Embryonic facial prominence (tissue), 1 donor: ENCODE measurements at regions not wholly inside any gene's neighbourhood (a gene's known extent, or its start where the extent isn't known, plus 50 kb on each side); places are given as distances from the start of the nearest gene placed in this dataset.

ENCODE experiments used
- DNase-seq: peaks from one replicate; pipeline ENCODE4 v3.0.0-alpha.2; 2016; ENCODE audit errors: extremely low spot score

DNA sequence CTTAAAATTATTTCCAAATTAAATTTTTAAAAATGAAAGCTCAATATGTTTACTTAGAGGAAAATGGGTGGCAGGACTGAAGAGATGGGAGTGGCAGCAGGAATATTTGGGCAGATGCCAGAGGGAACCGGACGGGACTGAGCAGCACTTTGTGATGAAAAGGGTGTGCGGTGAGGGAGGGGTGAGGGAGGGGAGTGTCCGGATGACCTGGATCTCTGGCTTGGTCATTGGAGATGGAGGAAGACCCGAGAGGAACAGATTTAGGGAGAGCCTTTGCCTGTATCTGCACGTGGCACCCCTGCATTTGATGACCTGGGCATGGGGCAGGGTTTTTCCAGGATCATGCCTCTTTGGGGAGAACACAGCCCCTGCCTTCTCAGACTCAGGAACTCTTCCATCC, 201.1 kb upstream of the MVB12B start:
- no peak for DNase-seq

DNA sequence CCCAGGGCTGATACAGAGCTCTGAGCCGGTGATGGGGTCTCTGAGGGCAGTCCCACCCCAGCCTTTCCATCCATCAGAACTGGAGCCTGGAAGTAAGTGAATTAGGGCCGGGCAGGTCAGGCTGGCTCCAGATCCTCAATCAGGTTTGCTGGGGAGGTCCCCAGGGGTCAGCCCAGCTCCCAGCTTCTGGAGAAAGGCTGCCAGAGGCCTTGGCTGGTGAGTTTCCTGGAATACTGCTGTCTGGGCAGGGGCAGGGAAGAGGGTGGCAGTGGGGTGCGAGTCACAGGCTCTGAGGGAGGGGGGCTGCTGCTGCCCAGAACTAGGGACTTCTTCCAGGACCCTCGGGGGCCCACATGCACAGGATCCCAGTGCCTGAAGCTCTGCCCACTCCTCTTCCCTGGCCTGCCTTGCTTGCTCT, 200.6 kb upstream of the MVB12B start:
- DNase-seq = no peak

DNA sequence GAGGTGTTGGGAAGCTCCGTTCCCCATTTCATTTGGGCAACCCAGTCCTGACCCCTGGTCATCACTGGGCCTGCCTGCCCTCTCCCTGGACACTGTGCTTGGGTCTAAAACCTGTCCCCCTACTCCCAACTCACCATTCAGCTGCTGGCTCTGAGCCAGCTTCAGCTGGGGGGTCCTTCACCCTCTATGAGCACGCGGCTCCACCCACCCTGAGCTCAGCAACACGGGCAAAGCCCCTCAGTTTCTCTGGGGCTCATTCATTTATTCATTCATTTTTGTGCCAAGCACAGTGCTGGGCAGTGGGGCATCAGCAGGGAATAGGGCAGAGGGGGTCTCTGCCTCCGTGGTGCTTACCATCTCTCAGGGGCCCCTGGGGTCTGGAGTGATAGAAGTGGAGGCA, 199.8 kb upstream of the MVB12B start:
- no peak for DNase-seq

DNA sequence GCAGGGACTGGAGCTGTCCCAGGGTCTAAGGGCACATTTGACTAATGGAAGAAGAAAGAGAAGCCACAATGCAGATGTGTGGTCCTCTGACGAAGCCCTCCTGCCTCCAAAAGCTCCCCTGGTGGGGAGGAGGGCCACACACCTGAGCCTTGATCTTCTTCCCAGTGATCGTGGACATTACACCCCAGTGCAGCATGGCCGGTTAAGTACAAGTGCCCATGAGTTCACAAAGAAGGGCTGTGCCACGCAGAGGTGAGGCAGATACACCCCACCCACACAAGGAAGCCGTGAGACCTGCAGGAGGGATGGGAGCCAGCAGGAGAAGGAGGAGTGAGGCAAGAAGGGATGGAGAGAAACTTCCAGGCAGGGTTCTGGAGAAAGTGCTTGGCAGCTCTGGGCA, 199.0 kb upstream of the MVB12B start:
- no peak for DNase-seq

- DNase-seq = no peak
Measured at GRCh38 chr9:126128494-126129142, 198.0 kb upstream of the MVB12B start.

- no peak for DNase-seq
Measured at GRCh38 chr9:126131066-126132010, 195.3 kb upstream of the MVB12B start.

DNA sequence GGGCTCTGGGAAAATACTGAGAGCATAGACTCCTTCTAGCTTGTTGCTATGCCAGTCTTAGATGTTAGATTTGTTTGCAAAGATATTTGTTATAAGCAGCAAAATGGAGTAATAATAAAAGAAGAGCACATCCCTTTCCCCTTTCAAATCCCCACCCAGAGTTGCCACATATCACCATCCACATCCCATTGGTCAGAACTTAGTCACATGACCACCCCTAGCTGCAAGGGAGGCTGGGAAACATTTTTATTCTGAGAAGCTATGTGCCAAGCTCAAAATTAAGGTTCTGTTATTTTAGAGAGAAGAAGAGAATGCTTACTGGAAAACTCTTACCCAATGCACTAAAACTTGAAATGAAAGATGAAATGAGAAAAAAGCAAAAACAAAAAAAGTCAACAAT, 193.9 kb upstream of the MVB12B start:
- no peak for DNase-seq

DNA sequence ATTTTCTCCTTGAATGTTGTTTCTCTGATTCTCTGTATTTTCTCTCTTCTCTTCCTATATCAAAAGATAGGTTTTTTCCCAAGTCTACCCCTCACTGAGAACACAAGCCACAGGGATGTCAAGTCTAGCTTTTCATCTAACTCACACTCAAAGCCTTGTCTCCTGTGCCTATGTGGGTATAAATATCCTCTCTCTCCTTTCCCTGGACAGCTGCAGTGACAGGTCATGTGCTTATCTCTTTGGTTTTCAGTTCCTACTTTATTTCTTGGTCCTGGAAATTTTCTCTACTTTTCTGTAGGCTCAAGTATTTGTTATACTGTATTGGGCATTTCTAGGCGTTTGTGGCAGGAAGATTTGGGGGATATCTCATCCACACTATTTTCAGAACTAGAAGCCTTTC, 182.4 kb upstream of the MVB12B start:
- no peak for DNase-seq

- DNase-seq = no peak
Measured at GRCh38 chr9:126144603-126145456, 181.8 kb upstream of the MVB12B start.

DNA sequence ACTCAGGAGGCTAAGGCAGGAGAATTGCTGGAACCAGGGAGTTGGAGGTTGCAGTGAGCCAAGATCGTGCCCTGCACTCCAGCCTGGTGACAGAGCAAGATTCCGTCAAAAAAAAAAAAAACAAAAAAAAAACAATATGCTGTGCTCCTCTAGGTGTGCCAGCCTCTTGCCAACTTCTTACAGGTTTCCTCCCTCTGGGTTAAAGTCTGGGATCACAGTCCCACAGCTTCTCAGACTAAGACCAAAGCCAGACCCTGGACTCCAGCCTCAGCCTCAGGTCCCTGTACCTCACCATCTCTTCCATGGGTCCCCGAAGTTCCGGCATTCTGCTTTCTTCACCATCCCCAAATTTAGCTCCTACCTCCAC, 180.8 kb upstream of the MVB12B start:
- DNase-seq = no peak

DNA sequence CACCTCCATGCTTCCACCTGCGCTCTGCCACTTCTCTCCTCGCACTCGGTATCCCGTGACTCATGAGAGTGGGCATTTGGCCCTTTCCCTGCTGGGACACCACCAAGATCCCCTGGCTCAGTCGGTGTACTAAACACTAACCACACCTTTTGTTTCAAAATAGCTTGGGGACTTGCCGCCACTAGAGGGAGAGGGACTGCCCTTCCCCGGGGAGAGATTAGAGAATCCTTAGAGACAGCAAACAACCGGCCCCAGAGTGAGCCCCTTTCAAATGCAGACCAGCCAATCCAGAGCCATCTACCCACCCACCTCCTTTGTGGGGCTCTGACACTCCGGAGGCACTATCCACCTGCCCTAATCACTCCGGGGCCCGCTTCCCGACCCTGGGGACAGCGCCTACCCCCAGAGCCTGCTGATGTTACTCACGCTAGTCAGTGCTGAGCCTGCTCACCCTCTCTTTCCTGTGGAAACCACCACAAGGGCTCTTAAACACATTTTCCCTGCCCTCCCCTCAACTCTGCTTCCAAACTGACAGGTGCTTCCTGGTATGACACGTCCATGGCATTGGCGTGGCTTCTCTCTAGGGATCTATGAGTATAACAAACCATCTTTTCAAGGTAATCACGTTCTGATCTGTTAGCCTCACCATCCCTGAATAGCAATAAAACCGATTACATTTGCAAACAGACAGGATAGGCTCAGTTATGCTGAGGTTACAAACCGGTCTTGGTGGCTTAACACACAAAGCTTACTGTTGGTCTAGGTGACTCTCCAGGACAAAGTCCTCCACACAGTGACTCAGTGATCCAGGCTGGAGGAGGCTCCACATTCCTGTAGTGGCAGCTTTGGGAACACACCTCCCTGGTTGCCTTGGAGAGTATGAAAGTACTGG, 180.1 kb upstream of the MVB12B start:
- no peak for DNase-seq

GRCh38 chr9:126147186-126147935, 179.3 kb upstream of the MVB12B start:
- DNase-seq = no peak

GRCh38 chr9:126147936-126148870, 178.4 kb upstream of the MVB12B start:
- no peak for DNase-seq

DNA sequence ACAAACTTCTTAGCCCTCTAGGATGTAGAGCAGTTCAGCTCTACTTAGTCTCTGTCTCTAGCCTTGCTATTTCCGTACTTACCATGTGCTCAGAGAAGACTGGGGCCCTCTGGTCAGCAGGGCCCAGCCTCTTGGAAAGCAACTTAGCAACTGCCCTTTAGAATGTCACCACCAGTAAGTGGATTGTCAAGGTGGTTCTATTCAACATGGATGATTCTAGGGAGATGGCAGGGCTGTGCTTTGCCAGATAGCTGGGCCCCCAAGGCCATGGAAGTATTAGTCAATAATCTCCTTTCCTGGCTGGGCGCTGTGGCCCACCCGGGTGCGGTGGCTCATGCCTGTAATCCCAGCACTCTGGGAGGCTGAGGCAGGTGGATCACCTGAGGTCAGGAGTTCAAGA, 177.6 kb upstream of the MVB12B start:
- DNase-seq = no peak

- no peak for DNase-seq
Measured at GRCh38 chr9:126149661-126150060, 177.0 kb upstream of the MVB12B start.

GRCh38 chr9:126150411-126151030, 176.1 kb upstream of the MVB12B start:
- DNase-seq = no peak

DNA sequence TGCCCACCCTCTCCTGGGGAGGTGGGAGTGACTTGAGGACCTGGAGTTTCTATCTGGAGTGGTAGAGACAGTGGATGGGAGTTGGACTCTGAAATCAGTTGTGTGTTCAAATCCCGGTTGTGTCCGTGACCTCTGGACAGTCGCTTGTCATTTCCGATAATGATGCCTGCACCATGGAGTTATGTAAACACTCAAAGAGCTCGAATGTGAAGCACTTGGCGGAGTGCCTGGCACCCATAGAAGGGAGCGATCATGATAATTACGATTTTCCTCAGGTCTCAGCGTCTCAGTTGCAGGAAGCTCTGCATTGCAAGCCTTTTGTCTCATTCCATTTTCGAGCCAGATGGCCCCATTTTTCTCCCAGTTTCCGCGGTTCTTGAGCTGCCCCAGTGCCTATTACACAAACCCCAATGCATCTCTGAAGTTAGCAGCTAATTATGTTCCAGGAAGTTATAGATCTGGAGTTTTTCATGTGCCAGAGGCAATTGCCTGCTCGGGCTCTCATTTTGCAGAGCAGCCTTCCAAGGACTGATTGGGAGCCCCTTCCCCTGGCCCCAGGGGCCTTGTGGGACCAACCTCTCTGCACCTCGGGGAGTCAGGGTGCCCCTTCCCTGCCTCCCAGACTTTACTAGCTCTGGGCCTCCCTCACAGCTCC, 175.5 kb upstream of the MVB12B start:
- DNase-seq = peak; percentile 54

GRCh38 chr9:126151686-126152134, 174.9 kb upstream of the MVB12B start:
- no peak for DNase-seq
